Activated naive CD8-positive, alpha-beta T cell treated with anti-CD3 and anti-CD28 coated beads, Interleukin-2, amount 50 U/mL, for 24 hours (primary cell): ENCODE measurements at regions not wholly inside any gene's neighbourhood (a gene's known extent, or its start where the extent isn't known, plus 50 kb on each side); places are given as distances from the start of the nearest gene placed in this dataset.
"Not testable (repeated sequence)": the region's sequence is repeated elsewhere in the genome, so short reads cannot be mapped to it uniquely, and the experiment has no call there.

Source experiments
- ATAC-seq: fragments of 150-1000 bp; cut with Tn5 transposase; one replicate; pipeline ENCODE4 v1.10.0; 2021
- DNase-seq: peaks from one replicate; pipeline ENCODE4 v3.0.0; 2021
- H3K27ac Mint-ChIP-seq: one replicate; pipeline ENCODE4 v1.8.0; 2021; ENCODE audit warnings: mild to moderate bottlenecking, mixed read lengths
- H3K27me3 Mint-ChIP-seq: one replicate; pipeline ENCODE4 v1.8.0; 2021; ENCODE audit warnings: mixed read lengths
- H3K36me3 Mint-ChIP-seq: one replicate; pipeline ENCODE4 v1.8.0; 2021; ENCODE audit warnings: low read depth, mixed read lengths
- H3K4me1 Mint-ChIP-seq: one replicate; pipeline ENCODE4 v1.8.0; 2021; ENCODE audit warnings: mixed read lengths
- H3K4me3 Mint-ChIP-seq: one replicate; pipeline ENCODE4 v1.8.0; 2021; ENCODE audit warnings: mild to moderate bottlenecking, moderate library complexity, mixed read lengths
- H3K9me3 Mint-ChIP-seq: one replicate; pipeline ENCODE4 v1.8.0; 2021; ENCODE audit warnings: mixed read lengths

DNA sequence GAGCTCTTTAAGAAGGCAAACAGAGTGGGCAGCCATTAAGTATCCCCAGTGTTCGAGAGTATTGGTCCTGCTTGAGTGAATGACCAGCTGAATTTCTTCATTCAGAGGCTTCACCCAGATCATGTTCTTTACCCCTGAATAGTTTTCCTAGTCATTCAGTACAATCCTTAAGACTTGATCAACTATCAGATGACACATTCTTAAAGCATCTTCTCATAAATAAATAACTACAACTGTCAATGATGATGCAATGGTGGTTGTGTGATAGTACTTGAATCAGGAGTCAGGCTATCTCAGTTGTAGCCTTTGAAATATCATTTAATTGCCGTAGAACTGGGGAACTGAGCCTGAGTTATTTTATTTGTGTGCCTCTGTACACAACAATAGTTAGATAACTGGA is 416.8 kb upstream of the CCL2 start:
- no peak overlapping the region for H3K4me3 Mint-ChIP-seq
- DNase-seq: no peak
- no peaks in the 10 kb centered on the region for H3K36me3 Mint-ChIP-seq
- no peaks in the 10 kb centered on the region for H3K27me3 Mint-ChIP-seq
- H3K4me1 Mint-ChIP-seq: no peaks in the 10 kb centered on the region
- no peaks in the 10 kb centered on the region for H3K9me3 Mint-ChIP-seq
- no peak overlapping the region for H3K27ac Mint-ChIP-seq
- no peak for ATAC-seq

DNA sequence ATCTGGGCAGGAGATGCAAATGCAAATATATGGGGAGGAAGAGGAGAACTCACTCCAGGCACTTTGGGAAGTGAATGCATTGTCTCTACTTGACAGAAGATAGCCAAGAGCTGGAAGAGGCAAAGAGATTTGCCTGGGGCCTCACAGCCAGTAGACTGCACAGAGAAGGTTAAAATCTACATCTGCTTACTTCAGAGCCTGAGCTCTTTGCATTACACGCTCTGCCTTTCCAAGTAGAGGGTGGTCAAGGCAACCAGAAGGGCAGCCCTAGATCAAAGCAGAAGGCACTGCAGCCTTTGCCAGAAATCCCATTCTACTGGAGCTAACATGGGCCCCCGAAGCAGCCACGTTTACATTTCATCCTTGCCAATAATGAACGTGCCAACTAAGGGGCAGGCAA is 407.2 kb upstream of the CCL2 start:
- DNase-seq: no peak
- Mint-ChIP-seq H3K36me3 (no peaks in the 10 kb centered on the region), H3K4me3 (no peak overlapping the region), H3K27me3 (peaks cover 5% of the 10 kb centered on the region), H3K27ac (no peak overlapping the region), H3K9me3 (no peaks in the 10 kb centered on the region), H3K4me1 (no peaks in the 10 kb centered on the region)
- no peak for ATAC-seq

DNA sequence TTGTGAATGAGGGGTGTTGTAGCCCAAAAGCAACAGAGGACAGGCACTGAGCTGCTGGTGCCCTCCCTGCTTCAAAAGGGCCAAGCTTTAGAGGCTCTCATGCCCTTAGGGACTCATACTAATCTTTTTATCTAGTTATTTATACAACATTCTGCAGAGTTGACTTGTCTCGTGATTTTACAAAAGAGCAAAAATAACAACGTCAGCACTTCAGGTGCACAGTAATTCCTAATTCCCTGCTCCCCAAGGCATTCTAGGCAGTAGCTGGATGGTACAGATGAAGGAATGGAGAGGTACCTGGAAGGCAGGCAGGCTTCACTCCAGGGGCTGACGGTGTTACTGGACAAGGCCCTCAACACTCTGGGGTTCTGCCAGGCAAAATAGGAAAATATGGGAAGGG is 406.7 kb upstream of the CCL2 start:
- no peaks in the 10 kb centered on the region for H3K36me3 Mint-ChIP-seq
- H3K27ac Mint-ChIP-seq: no peak overlapping the region
- no peaks in the 10 kb centered on the region for H3K4me1 Mint-ChIP-seq

DNA sequence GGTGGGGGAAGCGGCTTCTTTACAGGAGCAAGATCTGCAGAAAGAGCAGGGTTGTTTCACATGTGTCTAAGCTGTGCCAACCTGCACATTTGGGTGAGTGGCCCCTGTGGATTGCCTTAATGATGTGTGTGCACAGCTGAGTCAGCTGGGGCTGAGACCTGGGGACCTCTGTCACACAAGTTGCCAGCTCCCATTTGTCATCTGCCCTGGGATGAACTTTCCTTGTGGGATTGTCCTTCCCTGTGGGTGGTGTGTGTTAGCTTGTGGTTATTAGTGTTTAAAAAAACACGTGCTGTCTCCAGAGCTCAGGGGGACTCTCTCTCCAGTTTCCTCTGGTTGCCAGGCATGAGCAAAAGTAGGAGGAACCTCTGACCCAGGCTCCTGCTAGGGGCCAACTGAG is 400.5 kb upstream of the CCL2 start:
- H3K9me3 Mint-ChIP-seq: no peaks in the 10 kb centered on the region
- H3K4me3 Mint-ChIP-seq: no peak overlapping the region
- no peak for ATAC-seq
- H3K36me3 Mint-ChIP-seq: no peaks in the 10 kb centered on the region
- no peaks in the 10 kb centered on the region for H3K4me1 Mint-ChIP-seq
- H3K27me3 Mint-ChIP-seq: peaks cover 12% of the 10 kb centered on the region
- DNase-seq: no peak
- H3K27ac Mint-ChIP-seq: no peak overlapping the region

More for the DNA sequence above, 406.7 kb upstream of the CCL2 start:
- Mint-ChIP-seq H3K4me3 (no peak overlapping the region), H3K27me3 (peaks cover 5% of the 10 kb centered on the region), H3K9me3 (no peaks in the 10 kb centered on the region)
- no peak for ATAC-seq
- DNase-seq: no peak

DNA sequence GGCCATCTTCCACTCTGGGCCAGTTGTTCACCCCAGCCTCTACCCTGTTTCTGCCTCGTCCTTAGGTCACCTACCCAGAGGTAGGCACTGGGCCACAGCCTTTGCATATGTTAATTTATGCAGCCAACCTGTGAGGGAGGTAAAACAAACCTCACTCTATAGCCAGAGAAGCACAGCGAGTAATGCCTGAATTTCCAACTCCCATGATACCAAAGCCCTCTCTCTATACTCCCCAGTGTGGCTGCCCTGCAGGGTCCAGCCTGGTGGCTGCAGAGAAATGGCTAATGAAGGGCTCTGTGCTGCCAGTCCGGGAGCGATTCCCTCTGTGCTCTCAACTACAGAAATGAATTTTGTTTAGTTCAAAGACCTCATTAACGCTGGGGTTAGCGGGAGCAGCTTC is 397.0 kb upstream of the CCL2 start:
- Mint-ChIP-seq H3K27ac (no peak overlapping the region), H3K27me3 (peaks cover 10% of the 10 kb centered on the region), H3K4me1 (no peaks in the 10 kb centered on the region), H3K9me3 (no peaks in the 10 kb centered on the region), H3K4me3 (no peak overlapping the region), H3K36me3 (no peaks in the 10 kb centered on the region)
- no peak for ATAC-seq
- DNase-seq: no peak

DNA sequence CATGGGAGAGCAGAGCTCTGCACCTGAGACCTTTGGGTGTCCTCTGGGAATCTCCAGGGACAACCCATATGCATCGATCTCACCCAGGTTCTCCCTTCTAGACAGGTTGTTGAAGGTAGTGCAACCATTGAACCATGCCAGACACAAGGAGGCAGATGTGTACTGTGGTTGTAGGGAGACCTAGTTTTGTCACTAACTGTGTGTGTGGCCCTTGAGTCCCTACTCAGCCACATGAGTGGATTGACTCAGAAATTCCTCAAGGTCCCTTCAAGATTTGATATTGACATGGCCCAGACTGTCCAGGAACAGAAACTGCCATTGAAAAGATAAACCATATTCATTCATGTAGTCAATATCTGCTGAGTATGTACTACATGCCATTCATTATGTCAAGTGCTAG is 396.4 kb upstream of the CCL2 start:
- no peaks in the 10 kb centered on the region for H3K9me3 Mint-ChIP-seq
- ATAC-seq (no peak), DNase-seq (no peak)
- no peaks in the 10 kb centered on the region for H3K4me1 Mint-ChIP-seq
- H3K4me3 Mint-ChIP-seq: no peak overlapping the region
- H3K27me3 Mint-ChIP-seq: peaks cover 10% of the 10 kb centered on the region
- H3K27ac Mint-ChIP-seq: no peak overlapping the region
- H3K36me3 Mint-ChIP-seq: no peaks in the 10 kb centered on the region

DNA sequence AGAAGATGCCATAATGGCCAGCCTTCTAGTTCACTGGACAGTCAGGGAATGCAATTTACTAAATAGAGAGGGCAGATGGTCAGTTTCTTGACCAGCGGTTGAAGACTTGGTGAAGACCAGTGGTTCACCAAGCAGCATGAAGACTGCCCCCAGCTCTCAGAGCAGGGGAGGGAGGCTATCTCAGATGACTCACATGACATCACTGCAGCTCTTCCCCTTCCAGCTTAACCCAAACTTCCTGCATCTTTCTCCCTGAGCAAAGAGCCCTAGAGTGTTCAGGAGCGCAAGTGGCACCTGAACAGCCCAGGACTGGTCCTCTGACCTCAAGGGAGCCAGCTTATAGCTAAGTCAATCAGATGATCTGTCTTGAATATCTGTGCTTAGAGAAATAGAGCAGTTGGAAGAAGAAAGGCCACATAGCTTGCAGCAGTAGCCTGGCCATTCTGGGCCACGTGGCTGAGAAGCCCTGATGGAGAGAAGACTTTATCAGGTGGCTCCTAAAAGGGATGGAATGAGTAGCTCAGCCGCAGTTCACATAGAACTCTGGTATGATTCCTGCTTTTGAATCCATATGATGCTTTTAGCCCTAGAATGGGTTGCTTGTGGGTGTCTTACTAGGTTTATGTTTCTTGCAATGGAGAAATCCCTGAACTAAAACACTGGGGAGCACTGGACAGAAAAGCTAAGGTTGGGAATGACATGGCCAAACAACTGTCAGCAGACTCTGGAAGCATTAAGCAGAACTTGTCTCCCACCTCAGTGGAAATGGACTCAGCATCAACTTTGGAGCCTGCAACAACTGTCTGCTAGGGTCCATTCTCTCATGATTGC is 392.1 kb upstream of the CCL2 start:
- H3K4me3 Mint-ChIP-seq: no peak overlapping the region
- H3K36me3 Mint-ChIP-seq: no peaks in the 10 kb centered on the region
- H3K27me3 Mint-ChIP-seq: peaks cover 13% of the 10 kb centered on the region
- no peak overlapping the region for H3K27ac Mint-ChIP-seq
- H3K9me3 Mint-ChIP-seq: no peaks in the 10 kb centered on the region
- no peak for DNase-seq
- H3K4me1 Mint-ChIP-seq: no peaks in the 10 kb centered on the region
- ATAC-seq: no peak

DNA sequence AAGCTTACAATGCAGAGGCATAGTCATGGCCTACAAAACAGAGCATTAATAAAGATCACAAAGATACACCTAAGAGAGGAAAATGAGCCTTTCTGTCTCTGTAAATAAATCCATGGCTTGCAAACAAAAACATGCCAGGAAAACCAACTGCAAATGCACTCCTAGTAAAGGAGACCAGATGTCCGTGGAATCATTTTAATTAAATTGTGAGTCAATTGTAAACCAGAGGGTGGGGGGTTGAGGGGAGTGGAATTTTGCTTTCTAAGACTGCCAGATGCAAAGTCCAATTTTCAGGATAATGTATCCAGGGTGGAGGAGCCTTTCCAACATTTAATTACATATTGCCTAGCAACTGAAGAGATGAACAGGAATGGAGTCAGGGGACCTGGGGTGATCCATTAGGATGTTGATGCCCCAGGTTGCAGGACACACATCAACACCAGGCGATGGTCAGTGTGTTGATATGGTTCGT is 390.3 kb upstream of the CCL2 start:
- DNase-seq (no peak), ATAC-seq (no peak)
- H3K4me3 Mint-ChIP-seq: no peak overlapping the region
- H3K27me3 Mint-ChIP-seq: peaks cover 7% of the 10 kb centered on the region
- H3K9me3 Mint-ChIP-seq: no peaks in the 10 kb centered on the region
- no peak overlapping the region for H3K27ac Mint-ChIP-seq
- no peaks in the 10 kb centered on the region for H3K4me1 Mint-ChIP-seq
- H3K36me3 Mint-ChIP-seq: no peaks in the 10 kb centered on the region

DNA sequence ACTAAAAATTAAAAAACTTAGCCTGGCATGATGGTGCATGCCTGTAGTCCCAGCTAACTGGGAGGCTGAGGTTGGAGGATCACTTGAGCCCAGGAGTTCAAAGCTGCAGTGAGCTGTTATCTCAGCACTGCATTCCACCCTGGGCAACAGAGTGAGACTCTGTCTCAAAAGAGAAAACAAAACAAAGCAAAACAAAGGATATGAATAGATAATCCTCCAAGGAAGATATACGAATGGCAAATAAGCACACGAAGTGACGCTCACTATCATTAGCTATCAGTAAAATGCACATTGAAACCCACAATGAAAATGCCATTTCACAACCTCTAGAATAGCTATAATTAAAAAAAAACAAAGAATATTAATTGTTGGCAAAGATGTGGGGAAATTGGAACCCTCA is 386.2 kb upstream of the CCL2 start:
- DNase-seq: no peak
- no peaks in the 10 kb centered on the region for H3K9me3 Mint-ChIP-seq
- H3K4me3 Mint-ChIP-seq: no peak overlapping the region
- H3K27ac Mint-ChIP-seq: no peak overlapping the region
- no peak for ATAC-seq
- H3K4me1 Mint-ChIP-seq: no peaks in the 10 kb centered on the region
- no peaks in the 10 kb centered on the region for H3K36me3 Mint-ChIP-seq
- H3K27me3 Mint-ChIP-seq: peaks cover 10% of the 10 kb centered on the region

DNA sequence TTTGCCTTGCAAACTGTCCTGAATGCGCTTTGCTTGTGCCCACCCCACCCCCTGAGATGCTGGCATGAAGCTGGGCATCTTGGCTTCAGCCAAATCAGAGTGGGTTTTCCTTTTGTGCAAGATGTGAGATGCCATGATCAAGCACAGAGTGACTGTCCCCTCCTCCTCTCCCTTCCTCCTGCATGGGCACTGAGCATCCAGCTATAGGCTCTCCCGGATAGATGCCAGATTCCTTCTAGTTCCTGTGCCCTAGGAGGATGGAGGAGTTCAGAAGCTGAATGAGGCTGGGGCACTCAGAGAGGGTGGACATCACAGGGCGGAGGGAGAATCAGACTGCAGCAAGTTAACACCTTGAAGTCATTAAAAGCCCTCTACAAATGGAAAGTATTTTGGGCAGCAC is 384.1 kb upstream of the CCL2 start:
- H3K4me1 Mint-ChIP-seq: no peaks in the 10 kb centered on the region
- H3K4me3 Mint-ChIP-seq: no peak overlapping the region
- ATAC-seq (no peak), DNase-seq (no peak)
- H3K27ac Mint-ChIP-seq: no peak overlapping the region
- H3K36me3 Mint-ChIP-seq: no peaks in the 10 kb centered on the region
- H3K9me3 Mint-ChIP-seq: peaks cover 4% of the 10 kb centered on the region
- H3K27me3 Mint-ChIP-seq: peaks cover 6% of the 10 kb centered on the region

DNA sequence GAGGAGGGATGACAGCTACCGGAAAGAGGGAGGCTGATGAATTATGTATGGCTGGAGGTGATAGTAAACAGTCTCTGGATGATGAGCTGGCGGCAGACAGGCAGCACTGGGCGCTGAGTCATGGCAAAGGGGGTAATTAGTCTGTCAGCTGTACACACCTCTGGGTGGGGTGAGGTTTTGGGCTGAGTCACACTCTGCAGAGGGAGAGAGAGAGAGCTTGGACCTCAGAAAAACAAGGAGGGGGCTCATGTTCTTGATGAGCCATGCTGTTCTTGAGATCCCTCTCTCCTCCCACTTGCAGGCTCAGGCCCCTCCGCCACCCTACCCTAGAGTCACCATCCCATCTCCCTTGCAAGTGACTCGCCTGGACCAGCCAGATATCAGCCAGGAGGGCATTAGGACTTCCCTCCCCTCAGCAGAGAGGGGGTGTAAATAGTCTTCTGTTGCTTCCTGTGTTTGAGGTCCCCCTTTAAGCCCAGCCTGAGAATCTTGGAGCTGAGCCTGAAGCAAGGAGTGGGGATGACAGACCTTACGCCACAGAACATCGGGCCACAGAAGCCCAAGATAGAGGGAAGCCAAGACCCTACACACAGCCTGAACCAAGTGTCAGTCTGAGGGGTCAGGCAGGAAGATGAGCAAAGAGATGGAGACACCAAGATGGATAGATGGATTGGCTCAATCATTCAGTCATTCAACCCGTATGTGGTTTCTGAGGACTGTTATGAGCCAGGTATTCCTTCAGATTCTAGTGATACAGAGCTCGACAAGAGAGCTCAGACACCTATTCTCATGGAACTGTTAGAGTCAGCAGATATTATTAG is 383.2 kb upstream of the CCL2 start:
- no peak for ATAC-seq
- Mint-ChIP-seq H3K27ac (no peak overlapping the region), H3K4me1 (no peaks in the 10 kb centered on the region), H3K9me3 (peaks cover 4% of the 10 kb centered on the region), H3K36me3 (no peaks in the 10 kb centered on the region), H3K27me3 (peaks cover 10% of the 10 kb centered on the region), H3K4me3 (no peak overlapping the region)
- DNase-seq: no peak

DNA sequence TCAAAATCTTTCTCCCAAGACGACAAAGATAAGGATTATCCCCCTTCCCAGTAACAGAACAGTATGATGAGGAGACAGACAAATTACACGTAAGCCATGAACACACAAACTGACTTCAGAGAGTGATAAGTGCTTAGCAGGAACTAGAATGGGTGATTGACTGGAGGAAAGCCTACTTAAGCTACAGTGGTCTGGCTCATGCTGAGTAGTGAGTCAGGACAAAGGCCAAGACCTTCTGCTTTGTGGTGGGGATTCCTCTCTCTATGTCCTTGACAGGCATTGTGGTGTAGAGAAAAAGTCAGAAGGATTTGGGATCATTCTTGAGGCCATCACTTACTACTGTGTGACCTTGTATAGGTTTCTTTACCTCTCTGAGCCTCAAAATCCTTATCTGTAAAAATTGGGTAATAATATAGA is 381.9 kb upstream of the CCL2 start:
- Mint-ChIP-seq H3K4me1 (no peaks in the 10 kb centered on the region), H3K9me3 (peaks cover 4% of the 10 kb centered on the region), H3K36me3 (no peaks in the 10 kb centered on the region), H3K4me3 (no peak overlapping the region), H3K27ac (no peak overlapping the region), H3K27me3 (peaks cover 12% of the 10 kb centered on the region)
- DNase-seq (no peak), ATAC-seq (no peak)

DNA sequence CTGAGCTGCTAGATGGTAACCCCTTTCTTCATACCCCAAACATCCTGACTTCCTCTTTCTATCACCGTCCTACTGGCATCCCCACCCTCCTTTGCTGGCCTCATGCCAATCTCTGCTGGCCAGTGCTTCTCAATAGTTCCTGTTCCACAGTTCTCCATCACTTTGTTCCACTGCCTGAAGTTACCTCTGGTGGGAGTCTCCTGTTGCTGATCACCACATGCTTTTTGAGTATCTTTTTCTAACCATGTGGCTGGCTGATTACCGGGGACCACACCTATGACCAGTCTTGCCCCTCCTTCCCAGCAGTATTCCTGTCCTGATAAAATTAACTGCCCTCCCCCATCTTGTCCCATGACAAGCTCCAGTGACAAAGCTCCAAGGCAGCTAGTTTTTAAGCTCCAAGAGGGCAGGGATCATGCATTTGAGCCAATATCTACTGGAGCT is 380.4 kb upstream of the CCL2 start:
- Mint-ChIP-seq H3K27ac (no peak overlapping the region), H3K9me3 (peaks cover 4% of the 10 kb centered on the region), H3K36me3 (no peaks in the 10 kb centered on the region), H3K4me1 (no peaks in the 10 kb centered on the region), H3K27me3 (peaks cover 15% of the 10 kb centered on the region), H3K4me3 (no peak overlapping the region)
- ATAC-seq (no peak), DNase-seq (no peak)

DNA sequence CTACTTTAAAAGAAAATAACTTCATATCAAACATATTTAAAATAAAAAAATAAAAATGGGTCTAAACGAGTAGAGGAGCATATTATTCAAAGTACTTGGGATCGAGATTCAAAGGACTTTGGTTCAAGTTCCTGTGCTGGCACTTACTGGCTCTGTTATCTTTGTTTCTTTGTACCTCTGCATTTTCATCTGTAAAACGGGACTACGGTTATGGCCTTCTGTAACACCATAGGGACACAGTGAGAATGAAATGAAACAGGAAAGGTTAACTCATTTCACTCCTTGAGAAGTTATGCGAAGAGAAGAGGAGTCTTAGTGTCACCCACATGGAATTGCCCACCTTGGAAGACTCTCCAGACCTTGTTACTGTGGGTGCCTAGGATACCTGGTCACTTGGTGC is 379.1 kb upstream of the CCL2 start:
- ATAC-seq (no peak), DNase-seq (no peak)
- H3K36me3 Mint-ChIP-seq: no peaks in the 10 kb centered on the region
- H3K4me3 Mint-ChIP-seq: no peak overlapping the region
- no peaks in the 10 kb centered on the region for H3K4me1 Mint-ChIP-seq
- peaks cover 4% of the 10 kb centered on the region for H3K9me3 Mint-ChIP-seq
- no peak overlapping the region for H3K27ac Mint-ChIP-seq
- peaks cover 14% of the 10 kb centered on the region for H3K27me3 Mint-ChIP-seq

DNA sequence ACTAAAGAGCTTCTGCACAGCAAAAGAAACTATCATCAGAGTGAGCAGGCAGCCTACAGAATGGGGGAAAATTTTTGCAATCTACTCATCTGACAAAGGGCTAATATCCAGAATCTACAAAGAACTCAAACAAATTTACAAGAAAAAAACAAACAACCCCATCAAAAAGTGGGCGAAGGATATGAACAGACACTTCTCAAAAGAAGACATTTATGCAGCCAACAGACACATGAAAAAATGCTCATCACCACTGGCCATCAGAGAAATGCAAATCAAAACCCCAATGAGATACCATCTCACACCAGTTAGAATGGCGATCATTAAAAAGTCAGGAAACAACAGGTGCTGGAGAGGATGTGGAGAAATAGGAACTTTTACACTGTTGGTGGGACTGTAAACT is 372.8 kb upstream of the CCL2 start:
- ATAC-seq, H3K36me3 Mint-ChIP-seq, H3K9me3 Mint-ChIP-seq, H3K4me1 Mint-ChIP-seq, DNase-seq, H3K27ac Mint-ChIP-seq, H3K27me3 Mint-ChIP-seq, H3K4me3 Mint-ChIP-seq: not testable (repeated sequence)
